NCI-H187 treated with DMSO at 0.1 percent for 48 hours (cell line): ENCODE measurements at regions not wholly inside any gene's neighbourhood (a gene's known extent, or its start where the extent isn't known, plus 50 kb on each side); places are given as distances from the start of the nearest gene placed in this dataset.

Experiments
- DNase-seq: peaks from one replicate; lab custom pipeline; 2025; lab: John Stamatoyannopoulos, UW

- DNase-seq = no peak
These were observed 107.5 kb upstream of the GPR26 start for GRCh38 chr10:123558651-123559050.

- no peak for DNase-seq
These were observed 106.9 kb upstream of the GPR26 start for GRCh38 chr10:123559066-123559822.

- no peak for DNase-seq
These were observed 106.4 kb upstream of the GPR26 start for GRCh38 chr10:123559823-123560092.

- DNase-seq = no peak
These were observed 105.6 kb upstream of the GPR26 start for GRCh38 chr10:123560301-123561140.

GRCh38 chr10:123561141-123561440 is 105.1 kb upstream of the GPR26 start:
- DNase-seq = peak; percentile 5

- no peak for DNase-seq
These were observed 103.8 kb upstream of the GPR26 start for GRCh38 chr10:123562387-123562786.

GRCh38 chr10:123562811-123563580 is 103.2 kb upstream of the GPR26 start:
- no peak for DNase-seq

GRCh38 chr10:123563581-123563855 is 102.6 kb upstream of the GPR26 start:
- no peak for DNase-seq

- DNase-seq = no peak
These were observed 102.2 kb upstream of the GPR26 start for GRCh38 chr10:123563994-123564393.

GRCh38 chr10:123564631-123565030 is 101.5 kb upstream of the GPR26 start:
- DNase-seq = no peak

GRCh38 chr10:123565691-123566660 is 100.2 kb upstream of the GPR26 start:
- no peak for DNase-seq

GRCh38 chr10:123567984-123568739 is 98.0 kb upstream of the GPR26 start:
- DNase-seq = no peak

- DNase-seq = no peak
These were observed 97.4 kb upstream of the GPR26 start for GRCh38 chr10:123568751-123569150.

GRCh38 chr10:123569436-123570035 is 96.6 kb upstream of the GPR26 start:
- no peak for DNase-seq

- no peak for DNase-seq
These were observed 95.9 kb upstream of the GPR26 start for GRCh38 chr10:123570051-123570897.

- no peak for DNase-seq
These were observed 95.1 kb upstream of the GPR26 start for GRCh38 chr10:123570898-123571515.

- DNase-seq = no peak
These were observed 94.2 kb upstream of the GPR26 start for GRCh38 chr10:123571978-123572377.

- DNase-seq = no peak
These were observed 92.7 kb upstream of the GPR26 start for GRCh38 chr10:123573236-123574108.
